ENCODE measurements at regions not wholly inside any gene's neighbourhood (a gene's known extent, or its start where the extent isn't known, plus 50 kb on each side); places are given as distances from the start of the nearest gene placed in this dataset.
"Not testable (repeated sequence)": the region's sequence is repeated elsewhere in the genome, so short reads cannot be mapped to it uniquely, and the experiment has no call there.

DNA sequence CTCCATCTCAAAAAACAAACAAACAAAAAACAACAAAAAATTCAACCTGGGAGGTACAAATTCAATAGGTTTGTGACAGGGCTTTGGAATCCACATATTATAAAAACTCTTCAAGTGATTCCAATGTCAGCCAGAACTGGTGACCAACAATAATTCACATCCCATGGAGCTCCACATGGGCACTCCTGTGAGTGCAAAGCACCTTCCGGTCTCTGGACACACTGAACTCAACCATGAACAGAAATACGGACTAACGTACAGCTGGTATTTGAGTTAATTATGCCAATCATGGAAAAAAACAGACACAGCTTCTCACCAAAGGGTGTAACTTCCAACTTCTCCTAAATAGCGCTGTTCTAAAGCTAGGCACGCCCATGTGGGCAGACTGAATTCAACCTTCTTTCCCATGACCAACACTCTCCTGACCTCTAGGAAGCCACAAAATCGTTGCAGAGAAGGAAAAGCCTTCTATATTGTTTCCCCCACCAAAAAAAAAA is 62.0 kb upstream of the CDR2 start:
- TF ChIP-seq CTCF (IDR thresholded peaks at IDR 0.05); SIN3A (IDR thresholded peaks at IDR 0.05; ENCODE audit: borderline replicate concordance, insufficient read depth, low read depth, low read length); TCF7L2 (IDR thresholded peaks at IDR 0.05; ENCODE audit: low read depth, low read length): not testable (repeated sequence)
- TF ChIP-seq, protein P1, sequence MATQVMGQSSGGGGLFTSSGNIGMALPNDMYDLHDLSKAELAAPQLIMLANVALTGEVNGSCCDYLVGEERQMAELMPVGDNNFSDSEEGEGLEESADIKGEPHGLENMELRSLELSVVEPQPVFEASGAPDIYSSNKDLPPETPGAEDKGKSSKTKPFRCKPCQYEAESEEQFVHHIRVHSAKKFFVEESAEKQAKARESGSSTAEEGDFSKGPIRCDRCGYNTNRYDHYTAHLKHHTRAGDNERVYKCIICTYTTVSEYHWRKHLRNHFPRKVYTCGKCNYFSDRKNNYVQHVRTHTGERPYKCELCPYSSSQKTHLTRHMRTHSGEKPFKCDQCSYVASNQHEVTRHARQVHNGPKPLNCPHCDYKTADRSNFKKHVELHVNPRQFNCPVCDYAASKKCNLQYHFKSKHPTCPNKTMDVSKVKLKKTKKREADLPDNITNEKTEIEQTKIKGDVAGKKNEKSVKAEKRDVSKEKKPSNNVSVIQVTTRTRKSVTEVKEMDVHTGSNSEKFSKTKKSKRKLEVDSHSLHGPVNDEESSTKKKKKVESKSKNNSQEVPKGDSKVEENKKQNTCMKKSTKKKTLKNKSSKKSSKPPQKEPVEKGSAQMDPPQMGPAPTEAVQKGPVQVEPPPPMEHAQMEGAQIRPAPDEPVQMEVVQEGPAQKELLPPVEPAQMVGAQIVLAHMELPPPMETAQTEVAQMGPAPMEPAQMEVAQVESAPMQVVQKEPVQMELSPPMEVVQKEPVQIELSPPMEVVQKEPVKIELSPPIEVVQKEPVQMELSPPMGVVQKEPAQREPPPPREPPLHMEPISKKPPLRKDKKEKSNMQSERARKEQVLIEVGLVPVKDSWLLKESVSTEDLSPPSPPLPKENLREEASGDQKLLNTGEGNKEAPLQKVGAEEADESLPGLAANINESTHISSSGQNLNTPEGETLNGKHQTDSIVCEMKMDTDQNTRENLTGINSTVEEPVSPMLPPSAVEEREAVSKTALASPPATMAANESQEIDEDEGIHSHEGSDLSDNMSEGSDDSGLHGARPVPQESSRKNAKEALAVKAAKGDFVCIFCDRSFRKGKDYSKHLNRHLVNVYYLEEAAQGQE (IDR thresholded peaks at IDR 0.05; ENCODE audit: insufficient read depth in 1 of 2, low read depth in 2 of 2, low read length in 1 of 2), result not testable (repeated sequence)

All from Panc1 (cell line).